ENCODE measurements at regions not wholly inside any gene's neighbourhood (a gene's known extent, or its start where the extent isn't known, plus 50 kb on each side); places are given as distances from the start of the nearest gene placed in this dataset.

- DNase-seq (ENCODE audit: low read depth) = peak; percentile 75
These were observed 64.1 kb downstream of the RMI2 start for GRCh38 chr16:11409398-11409797.

GRCh38 chr16:11410376-11411058, 65.3 kb downstream of the RMI2 start:
- H3K9me3 ChIP-seq (ENCODE audit: control insufficient read depth, low read length) = no peaks in the 10 kb centered on the region
- peak; percentile 58 for DNase-seq (ENCODE audit: low read depth)
- H3K27me3 ChIP-seq (replicated peaks; ENCODE audit: control insufficient read depth, insufficient read depth, low read length) = peaks cover 26% of the 10 kb centered on the region
- no peaks in the 10 kb centered on the region for H3K36me3 ChIP-seq (ENCODE audit: control insufficient read depth, insufficient read depth, low read length, severe bottlenecking)
- H3K4me1 ChIP-seq (ENCODE audit: control insufficient read depth, insufficient read depth, low read length) = peaks cover 10% of the 10 kb centered on the region
- H3K9ac ChIP-seq (ENCODE audit: low read length) = no peak overlapping the region
- H3K4me3 ChIP-seq (ENCODE audit: low read length) = no peak overlapping the region

More at GRCh38 chr16:11409398-11409797, 64.1 kb downstream of the RMI2 start:
- no peaks in the 10 kb centered on the region for H3K9me3 ChIP-seq (ENCODE audit: control insufficient read depth, low read length)
- H3K27me3 ChIP-seq (replicated peaks; ENCODE audit: control insufficient read depth, insufficient read depth, low read length) = peaks cover 16% of the 10 kb centered on the region
- no peak overlapping the region for H3K4me3 ChIP-seq (ENCODE audit: low read length)
- H3K9ac ChIP-seq (ENCODE audit: low read length) = no peak overlapping the region
- H3K36me3 ChIP-seq (ENCODE audit: control insufficient read depth, insufficient read depth, low read length, severe bottlenecking) = no peaks in the 10 kb centered on the region
- peaks cover 10% of the 10 kb centered on the region for H3K4me1 ChIP-seq (ENCODE audit: control insufficient read depth, insufficient read depth, low read length)

- DNase-seq (ENCODE audit: low read depth) = peak; percentile 44
- Histone ChIP-seq H3K27me3 (replicated peaks; ENCODE audit: control insufficient read depth, insufficient read depth, low read length) (peaks cover 28% of the 10 kb centered on the region), H3K36me3 (ENCODE audit: control insufficient read depth, insufficient read depth, low read length, severe bottlenecking) (no peaks in the 10 kb centered on the region), H3K4me1 (ENCODE audit: control insufficient read depth, insufficient read depth, low read length) (peaks cover 10% of the 10 kb centered on the region), H3K9ac (ENCODE audit: low read length) (no peak overlapping the region), H3K9me3 (ENCODE audit: control insufficient read depth, low read length) (no peaks in the 10 kb centered on the region), H3K4me3 (ENCODE audit: low read length) (no peak overlapping the region)
These were observed 65.8 kb downstream of the RMI2 start for GRCh38 chr16:11411059-11411550.

DNA sequence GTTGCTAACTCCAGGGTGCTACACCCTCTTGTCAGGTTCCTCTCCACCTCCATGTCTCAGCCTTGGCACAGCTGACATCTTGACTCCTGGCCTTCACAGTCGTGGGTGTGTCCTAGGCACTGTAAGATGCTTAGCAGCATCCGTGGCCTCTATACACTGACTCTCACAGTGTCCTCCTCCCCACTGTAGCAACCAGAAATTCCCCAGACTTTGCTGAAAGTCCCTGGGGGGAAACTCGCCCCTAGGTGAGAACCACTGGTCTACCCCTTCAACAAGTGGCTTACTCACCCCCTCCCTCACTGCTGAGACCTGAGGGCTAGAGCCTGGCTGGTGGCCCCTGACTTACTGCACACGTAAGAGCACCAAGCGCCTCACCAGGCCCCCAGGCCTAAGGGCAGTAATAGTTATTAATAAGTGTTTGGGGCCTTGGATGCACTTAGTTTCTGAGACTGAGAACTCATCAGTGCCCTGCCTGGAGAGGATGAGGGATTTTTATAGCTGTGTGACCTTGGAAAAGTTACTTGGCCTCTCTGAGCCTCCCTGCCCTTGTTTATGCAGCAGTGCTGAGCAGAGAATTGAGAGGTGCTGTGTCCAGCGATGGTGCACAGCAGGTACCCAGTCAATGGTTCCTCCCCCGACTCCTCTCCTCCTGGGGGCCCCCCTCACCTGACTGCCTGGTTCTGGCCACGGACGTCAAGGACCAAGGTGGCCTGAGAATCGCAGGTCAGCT, 67.1 kb downstream of the RMI2 start:
- no peak for DNase-seq (ENCODE audit: low read depth)
- H3K36me3 ChIP-seq (ENCODE audit: control insufficient read depth, insufficient read depth, low read length, severe bottlenecking) = no peaks in the 10 kb centered on the region
- no peak overlapping the region for H3K9ac ChIP-seq (ENCODE audit: low read length)
- H3K4me3 ChIP-seq (ENCODE audit: low read length) = no peak overlapping the region
- H3K27me3 ChIP-seq (replicated peaks; ENCODE audit: control insufficient read depth, insufficient read depth, low read length) = peaks cover 28% of the 10 kb centered on the region
- no peaks in the 10 kb centered on the region for H3K9me3 ChIP-seq (ENCODE audit: control insufficient read depth, low read length)
- peaks cover 10% of the 10 kb centered on the region for H3K4me1 ChIP-seq (ENCODE audit: control insufficient read depth, insufficient read depth, low read length)

GRCh38 chr16:11412965-11413887, 68.0 kb downstream of the RMI2 start:
- no peak overlapping the region for H3K4me3 ChIP-seq (ENCODE audit: low read length)
- no peaks in the 10 kb centered on the region for H3K36me3 ChIP-seq (ENCODE audit: control insufficient read depth, insufficient read depth, low read length, severe bottlenecking)
- no peaks in the 10 kb centered on the region for H3K9me3 ChIP-seq (ENCODE audit: control insufficient read depth, low read length)
- peaks cover 10% of the 10 kb centered on the region for H3K4me1 ChIP-seq (ENCODE audit: control insufficient read depth, insufficient read depth, low read length)
- peaks cover 28% of the 10 kb centered on the region for H3K27me3 ChIP-seq (replicated peaks; ENCODE audit: control insufficient read depth, insufficient read depth, low read length)
- no peak overlapping the region for H3K9ac ChIP-seq (ENCODE audit: low read length)
- DNase-seq (ENCODE audit: low read depth) = no peak

DNA sequence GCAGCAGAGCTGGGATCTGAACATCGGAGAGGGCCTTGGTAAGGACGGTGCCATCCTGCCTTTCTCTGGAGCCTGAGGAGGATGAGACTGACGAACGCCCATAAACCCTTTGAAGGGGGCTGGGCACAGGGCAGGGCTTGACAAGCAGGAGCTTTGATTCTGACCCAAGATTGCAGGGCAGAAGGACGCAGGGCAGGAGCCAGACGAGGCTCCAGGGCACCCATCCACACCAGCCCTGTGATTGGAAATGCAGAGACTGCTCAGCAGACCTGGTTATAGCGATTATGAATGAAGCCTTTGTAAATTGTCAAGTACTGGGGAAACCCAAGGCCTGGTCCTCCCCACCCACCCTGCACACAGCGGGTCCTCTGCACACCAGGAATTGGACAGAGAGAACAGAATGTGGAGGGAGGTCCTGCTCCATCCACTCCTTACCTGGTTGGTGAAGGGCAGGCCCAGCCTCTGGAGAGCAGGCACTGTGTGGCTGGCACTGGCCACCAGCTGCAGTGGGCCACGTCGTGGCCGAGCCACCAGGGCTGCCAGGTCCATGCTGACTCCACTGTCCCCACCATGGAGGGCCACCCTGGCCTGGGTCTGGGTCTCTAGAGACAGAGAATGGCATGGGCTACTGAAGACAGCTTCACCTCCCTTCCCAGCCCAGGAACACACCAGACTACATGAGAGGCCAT, 68.8 kb downstream of the RMI2 start:
- Histone ChIP-seq H3K9ac (ENCODE audit: low read length) (no peak overlapping the region), H3K4me3 (ENCODE audit: low read length) (no peak overlapping the region), H3K36me3 (ENCODE audit: control insufficient read depth, insufficient read depth, low read length, severe bottlenecking) (no peaks in the 10 kb centered on the region), H3K27me3 (replicated peaks; ENCODE audit: control insufficient read depth, insufficient read depth, low read length) (peaks cover 32% of the 10 kb centered on the region), H3K4me1 (ENCODE audit: control insufficient read depth, insufficient read depth, low read length) (peaks cover 10% of the 10 kb centered on the region), H3K9me3 (ENCODE audit: control insufficient read depth, low read length) (peaks cover 4% of the 10 kb centered on the region)
- no peak for DNase-seq (ENCODE audit: low read depth)

- DNase-seq (ENCODE audit: low read depth) = no peak
- H3K9me3 ChIP-seq (ENCODE audit: control insufficient read depth, low read length) = peaks cover 4% of the 10 kb centered on the region
- no peaks in the 10 kb centered on the region for H3K36me3 ChIP-seq (ENCODE audit: control insufficient read depth, insufficient read depth, low read length, severe bottlenecking)
- peaks cover 32% of the 10 kb centered on the region for H3K27me3 ChIP-seq (replicated peaks; ENCODE audit: control insufficient read depth, insufficient read depth, low read length)
- H3K4me1 ChIP-seq (ENCODE audit: control insufficient read depth, insufficient read depth, low read length) = peaks cover 10% of the 10 kb centered on the region
- H3K4me3 ChIP-seq (ENCODE audit: low read length) = no peak overlapping the region
- no peak overlapping the region for H3K9ac ChIP-seq (ENCODE audit: low read length)
These were observed 69.8 kb downstream of the RMI2 start for GRCh38 chr16:11414815-11415775.

- DNase-seq (ENCODE audit: low read depth) = no peak
- Histone ChIP-seq H3K27me3 (replicated peaks; ENCODE audit: control insufficient read depth, insufficient read depth, low read length) (peaks cover 32% of the 10 kb centered on the region), H3K36me3 (ENCODE audit: control insufficient read depth, insufficient read depth, low read length, severe bottlenecking) (no peaks in the 10 kb centered on the region), H3K9me3 (ENCODE audit: control insufficient read depth, low read length) (peaks cover 4% of the 10 kb centered on the region), H3K4me1 (ENCODE audit: control insufficient read depth, insufficient read depth, low read length) (peaks cover 2% of the 10 kb centered on the region), H3K4me3 (ENCODE audit: low read length) (no peak overlapping the region), H3K9ac (ENCODE audit: low read length) (no peak overlapping the region)
These were observed 71.2 kb downstream of the RMI2 start for GRCh38 chr16:11416228-11417001.

DNA sequence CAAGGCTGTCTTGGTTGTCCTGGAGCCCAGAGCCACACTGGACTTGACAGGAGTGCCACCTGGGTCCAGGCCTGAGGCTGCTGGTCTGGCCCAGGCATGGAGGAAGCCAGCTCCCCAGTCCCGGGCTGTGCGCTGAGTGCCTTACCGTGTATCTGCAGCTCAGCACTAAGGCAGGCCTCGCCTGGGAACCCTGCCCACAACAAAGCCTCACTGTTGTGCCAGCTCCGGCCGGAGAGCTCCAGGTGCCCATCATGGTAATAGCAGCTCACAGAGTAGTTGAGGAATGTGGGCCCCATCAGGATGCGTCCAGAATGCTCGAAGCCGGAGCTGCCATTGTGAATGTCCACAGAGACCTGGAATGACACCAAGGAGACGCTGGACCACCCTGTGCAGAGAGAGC, 72.2 kb downstream of the RMI2 start:
- peaks cover 4% of the 10 kb centered on the region for H3K9me3 ChIP-seq (ENCODE audit: control insufficient read depth, low read length)
- no peak for DNase-seq (ENCODE audit: low read depth)
- H3K4me3 ChIP-seq (ENCODE audit: low read length) = no peak overlapping the region
- no peak overlapping the region for H3K9ac ChIP-seq (ENCODE audit: low read length)
- H3K36me3 ChIP-seq (ENCODE audit: control insufficient read depth, insufficient read depth, low read length, severe bottlenecking) = no peaks in the 10 kb centered on the region
- peaks cover 31% of the 10 kb centered on the region for H3K27me3 ChIP-seq (replicated peaks; ENCODE audit: control insufficient read depth, insufficient read depth, low read length)
- H3K4me1 ChIP-seq (ENCODE audit: control insufficient read depth, insufficient read depth, low read length) = no peaks in the 10 kb centered on the region
